Jurkat, Clone E6-1 (cell line): ENCODE measurements at regions not wholly inside any gene's neighbourhood (a gene's known extent, or its start where the extent isn't known, plus 50 kb on each side); places are given as distances from the start of the nearest gene placed in this dataset.
"Not testable (repeated sequence)": the region's sequence is repeated elsewhere in the genome, so short reads cannot be mapped to it uniquely, and the experiment has no call there.

Source experiments
- DNase-seq: peaks from one replicate; pipeline ENCODE4 v3.0.0-alpha.2; 2011; ENCODE audit warnings: low read depth, low spot score
- H3K4me3 ChIP-seq: 2 replicates; pipeline ENCODE4 v1.5.1; 2011; ENCODE audit warnings: mild to moderate bottlenecking, low read length, control low read depth, moderate library complexity

DNA sequence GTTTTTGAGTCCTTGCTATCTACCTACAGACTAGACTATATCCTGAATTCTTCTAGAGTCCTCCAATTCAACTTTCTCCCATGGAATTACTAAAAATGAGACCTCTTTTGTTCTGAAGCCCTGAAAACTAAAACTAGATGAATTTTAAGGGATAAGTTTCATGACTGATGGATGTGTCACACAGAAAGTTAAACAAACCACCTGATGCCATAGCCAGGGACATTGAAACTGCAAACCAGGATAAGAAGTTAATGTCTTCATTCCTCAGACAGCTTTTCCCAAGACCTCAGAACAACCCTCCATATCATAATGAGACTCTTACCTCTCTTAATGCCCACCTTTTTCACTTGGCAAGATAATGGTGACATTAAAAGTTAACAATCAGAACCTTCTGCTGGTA is 81.5 kb upstream of the PTPN13 start:
- no peak for DNase-seq
- H3K4me3 ChIP-seq = no peak overlapping the region

DNA sequence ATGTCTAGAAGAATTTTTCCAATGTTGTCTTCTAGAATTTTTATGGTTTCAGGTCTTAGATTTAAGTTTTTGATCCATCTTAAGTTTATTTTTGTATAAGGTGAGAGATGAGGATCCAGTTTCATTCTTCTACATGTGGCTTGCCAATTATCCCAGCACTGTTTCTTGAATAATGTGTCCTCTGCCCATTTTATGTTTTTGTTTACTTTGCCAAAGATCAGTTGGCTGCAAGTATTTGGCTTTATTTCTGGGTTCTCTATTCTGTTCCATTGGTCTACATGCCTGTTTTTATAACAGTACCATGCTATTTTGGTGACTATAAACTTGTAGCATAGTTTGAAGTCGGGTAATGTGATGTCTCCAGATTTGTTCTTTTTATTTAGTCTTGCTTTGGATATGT is 78.2 kb upstream of the PTPN13 start:
- H3K4me3 ChIP-seq, DNase-seq: not testable (repeated sequence)

DNA sequence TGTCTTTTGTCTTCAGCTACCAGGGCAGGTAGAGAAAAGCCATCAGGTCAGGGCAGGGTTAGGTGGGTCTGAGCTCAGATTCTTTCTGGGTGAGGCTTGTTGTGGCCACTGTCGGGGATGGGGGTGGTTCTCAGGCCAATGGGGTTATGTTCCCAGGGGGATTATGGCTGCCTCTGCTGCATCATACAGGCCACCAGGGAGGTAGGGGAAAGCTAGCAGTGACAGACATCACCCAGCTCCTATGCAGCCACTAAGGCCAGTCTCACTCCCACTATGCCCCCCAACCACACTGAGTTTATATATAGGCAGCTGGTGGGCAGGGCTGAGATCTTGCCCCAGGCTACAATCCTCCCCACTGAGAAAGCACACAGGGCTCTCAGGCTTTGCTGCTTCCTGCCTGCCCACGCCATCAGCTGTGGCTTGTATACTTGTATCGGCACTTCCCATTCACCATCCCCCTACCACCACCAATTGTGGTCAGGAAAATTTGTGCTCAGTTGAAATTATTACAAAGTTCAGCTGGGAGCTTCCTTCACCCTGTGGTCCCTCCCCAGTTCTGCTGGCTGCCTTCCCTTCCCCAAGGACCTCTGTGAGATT is 72.6 kb upstream of the PTPN13 start:
- no peak for DNase-seq

DNA sequence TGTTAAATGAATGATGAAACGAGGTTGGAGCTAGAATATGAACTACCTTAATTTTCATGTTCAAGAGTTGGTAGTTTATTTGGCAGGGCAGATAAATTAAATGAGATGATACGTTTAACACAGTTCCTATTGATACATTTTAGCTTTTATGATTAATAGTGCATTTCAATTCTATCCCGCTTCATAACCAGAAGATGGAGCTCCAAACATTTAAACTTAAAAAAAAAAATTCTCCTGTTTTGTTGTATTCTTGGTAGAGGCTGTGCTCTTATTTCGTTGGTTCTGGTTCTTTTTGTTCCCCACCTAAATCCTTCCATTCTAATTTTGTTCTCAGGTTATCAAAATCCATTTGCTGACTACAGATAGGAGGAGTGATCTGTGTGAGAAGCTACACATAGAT is 71.8 kb upstream of the PTPN13 start:
- DNase-seq = no peak
- H3K4me3 ChIP-seq = no peak overlapping the region

More for the DNA sequence above, 72.6 kb upstream of the PTPN13 start:
- no peak overlapping the region for H3K4me3 ChIP-seq

DNA sequence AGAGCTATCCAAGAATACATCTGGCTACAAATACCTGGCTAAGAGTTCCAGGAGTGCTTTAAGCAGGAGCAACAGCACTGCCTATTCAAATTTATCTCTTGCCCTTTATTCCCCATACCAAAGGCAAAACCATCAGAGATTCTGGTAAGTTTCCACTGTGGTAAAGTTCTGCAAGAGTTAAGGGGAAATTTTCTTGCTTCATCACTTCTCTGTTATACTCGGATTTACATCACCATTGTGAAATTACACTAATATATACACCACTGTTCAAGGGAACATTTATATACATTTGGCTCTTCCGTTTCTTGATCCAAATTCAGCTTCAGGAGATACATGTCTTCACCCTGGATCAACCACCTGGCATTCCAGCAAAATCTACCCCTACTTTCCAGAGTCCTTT is 70.8 kb upstream of the PTPN13 start:
- no peak overlapping the region for H3K4me3 ChIP-seq
- DNase-seq = no peak

DNA sequence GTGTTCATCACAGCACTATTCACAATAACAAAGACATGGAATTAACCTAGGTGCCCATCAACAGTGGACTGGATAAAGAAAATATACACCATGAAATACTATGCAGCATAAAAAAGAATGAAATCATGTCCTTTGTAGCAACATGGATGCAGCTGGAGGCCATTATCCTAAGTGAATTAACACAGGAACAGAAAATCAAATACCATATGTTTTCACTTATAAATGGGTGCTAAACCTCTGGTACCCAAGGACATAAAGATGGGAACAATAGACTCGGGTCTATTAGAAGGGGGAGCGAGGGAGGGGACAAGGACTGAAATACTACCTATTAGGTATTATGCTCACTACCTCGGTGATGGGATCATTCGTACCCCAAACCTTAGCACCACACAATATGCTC is 66.4 kb upstream of the PTPN13 start:
- not testable (repeated sequence) for DNase-seq, H3K4me3 ChIP-seq

DNA sequence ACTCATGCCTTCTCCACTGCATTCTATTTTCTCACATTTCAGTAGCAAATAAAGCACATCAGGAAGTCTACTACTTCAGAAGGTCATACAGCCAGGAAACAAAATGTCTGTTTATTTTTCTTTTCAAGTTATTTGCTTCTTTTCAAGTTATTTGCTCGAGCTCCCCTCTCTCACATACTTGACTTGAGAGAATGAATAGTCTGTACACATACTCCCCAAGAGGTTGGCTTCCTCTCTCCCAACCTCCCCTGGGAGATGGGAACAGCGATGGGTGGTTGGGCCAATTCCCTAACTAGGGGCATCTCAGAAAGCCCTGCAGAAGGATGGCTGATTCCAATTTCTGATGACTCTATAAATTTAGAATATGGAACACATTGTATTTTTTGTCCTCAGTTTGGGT is 64.7 kb upstream of the PTPN13 start:
- DNase-seq = no peak

DNA sequence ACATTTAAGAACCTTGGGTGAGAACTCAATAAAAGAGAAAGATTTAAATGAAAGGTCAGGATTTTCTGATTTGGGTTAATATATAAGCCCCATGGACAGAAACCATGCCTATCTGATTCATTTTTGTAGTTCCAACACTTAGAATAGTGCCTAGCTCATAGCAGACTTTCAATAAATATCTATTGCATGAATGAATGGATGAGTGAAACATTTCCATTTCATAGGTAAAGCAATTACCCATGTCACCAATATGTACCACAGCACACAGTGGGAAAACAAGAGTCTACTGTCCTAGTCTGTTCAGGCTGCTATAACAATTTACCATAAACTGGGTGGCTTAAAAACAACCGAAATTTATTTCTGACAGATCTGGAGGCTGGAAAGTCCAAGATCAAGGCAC is 63.9 kb upstream of the PTPN13 start:
- DNase-seq = no peak
- H3K4me3 ChIP-seq = no peak overlapping the region

More for the DNA sequence above, 64.7 kb upstream of the PTPN13 start:
- H3K4me3 ChIP-seq = no peak overlapping the region

DNA sequence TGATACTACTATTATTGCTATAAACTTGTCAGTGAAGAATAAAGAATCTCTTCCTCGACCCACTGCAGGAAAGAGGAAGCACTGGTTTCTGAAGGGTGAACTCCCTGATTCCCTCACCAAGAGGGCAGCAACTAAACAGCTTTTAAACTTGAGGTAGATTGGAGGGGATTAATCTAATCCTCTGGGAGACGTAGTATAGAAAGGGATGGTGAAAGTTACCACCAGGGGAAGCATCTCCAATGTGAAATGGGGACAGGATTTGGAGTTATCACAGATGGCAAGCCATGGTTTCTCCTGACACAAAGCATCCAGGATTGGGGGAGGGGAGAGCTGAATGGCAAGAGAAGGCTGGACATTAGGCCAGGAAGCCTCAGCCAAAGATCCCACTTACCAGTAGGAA is 62.7 kb upstream of the PTPN13 start:
- DNase-seq = no peak
- H3K4me3 ChIP-seq = no peak overlapping the region

DNA sequence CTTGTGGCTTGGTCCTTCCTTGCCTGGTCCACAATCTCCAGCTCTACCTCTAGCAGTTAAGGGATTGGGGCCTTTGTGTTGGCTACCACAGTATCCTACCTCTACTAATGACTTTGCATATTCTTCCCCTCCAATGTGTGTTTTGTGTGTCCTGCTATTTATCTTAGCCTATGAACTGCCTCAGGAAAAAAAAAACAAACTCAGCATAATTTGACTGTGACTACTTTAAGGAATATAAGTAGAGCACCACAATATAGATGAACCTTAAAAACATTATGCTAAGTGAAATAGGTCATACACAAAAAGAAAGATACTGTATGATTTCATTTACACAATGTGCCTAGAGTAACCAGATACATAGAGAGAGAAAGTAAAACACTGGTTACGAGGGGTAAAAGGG is 61.3 kb upstream of the PTPN13 start:
- DNase-seq = no peak
- H3K4me3 ChIP-seq = no peak overlapping the region

DNA sequence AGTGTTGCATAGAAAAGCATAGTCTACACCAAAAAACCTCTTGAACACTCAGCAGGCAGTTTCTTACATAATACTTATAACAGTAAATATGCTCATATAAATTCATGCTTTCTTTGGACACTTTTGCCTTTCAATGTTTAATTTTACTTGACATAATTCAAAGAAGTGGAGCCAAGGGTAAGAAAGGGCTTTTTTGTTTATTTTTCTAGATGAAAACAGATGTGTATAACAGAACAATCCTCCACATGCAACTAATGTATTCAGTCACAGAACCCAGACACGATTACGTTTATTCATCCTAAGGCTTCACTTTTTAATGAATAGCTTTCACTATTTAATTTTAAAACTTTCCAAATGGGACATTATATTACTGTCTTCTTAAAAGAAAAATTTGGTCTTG is 58.0 kb upstream of the PTPN13 start:
- H3K4me3 ChIP-seq = no peak overlapping the region
- DNase-seq = no peak

DNA sequence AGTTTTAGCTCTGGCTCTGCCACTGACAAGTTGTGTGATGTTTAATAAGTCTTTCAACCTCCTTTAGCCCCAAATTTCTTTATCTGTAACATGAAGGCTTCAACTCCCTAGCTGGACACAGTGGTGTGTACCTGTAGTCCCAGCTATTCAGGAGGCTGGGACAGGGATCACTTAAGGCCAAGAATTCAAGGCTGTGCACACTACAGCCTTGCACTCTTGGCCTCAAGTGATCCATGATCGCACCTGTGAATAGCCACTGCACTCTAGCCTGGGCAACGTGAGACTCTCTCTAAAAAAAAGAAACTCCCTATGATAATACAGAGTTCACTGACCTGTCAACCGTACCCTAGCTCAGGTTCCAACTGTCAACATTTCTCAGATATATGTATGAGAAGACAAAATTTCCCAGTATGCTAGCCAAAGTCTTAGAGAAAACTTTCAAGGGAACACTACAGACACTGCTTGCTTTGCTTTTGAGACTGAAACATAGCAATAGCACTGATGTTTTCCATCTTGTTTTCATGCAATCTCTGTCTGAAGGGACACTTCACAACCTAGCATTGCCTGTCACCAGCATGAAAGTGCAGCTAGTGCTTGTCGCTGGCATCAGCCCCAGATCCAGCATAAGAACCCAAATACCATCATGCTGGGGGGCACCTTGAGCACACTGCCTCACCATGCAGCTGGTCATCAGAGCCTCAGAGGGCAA is 51.6 kb upstream of the PTPN13 start:
- no peak overlapping the region for H3K4me3 ChIP-seq
- DNase-seq = no peak

DNA sequence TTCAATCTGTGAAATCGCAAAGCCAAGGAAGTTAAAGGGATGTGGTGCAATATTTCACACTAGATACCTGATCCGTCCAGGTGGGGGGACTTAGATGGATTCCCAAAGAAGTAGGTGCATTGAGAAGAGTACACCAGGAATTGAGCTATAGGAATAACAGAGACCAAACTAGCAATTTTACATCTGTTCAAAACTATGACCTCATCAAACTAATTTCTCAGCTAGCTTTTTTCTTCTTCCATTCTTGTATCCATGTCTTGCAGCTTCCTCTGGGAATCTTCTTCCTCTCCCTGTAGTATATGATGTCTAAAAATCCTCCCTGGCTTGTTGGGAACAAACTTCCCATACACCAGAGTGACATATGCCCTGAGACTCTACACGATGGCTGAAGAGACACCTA is 51.0 kb upstream of the PTPN13 start:
- DNase-seq = no peak
- no peak overlapping the region for H3K4me3 ChIP-seq

DNA sequence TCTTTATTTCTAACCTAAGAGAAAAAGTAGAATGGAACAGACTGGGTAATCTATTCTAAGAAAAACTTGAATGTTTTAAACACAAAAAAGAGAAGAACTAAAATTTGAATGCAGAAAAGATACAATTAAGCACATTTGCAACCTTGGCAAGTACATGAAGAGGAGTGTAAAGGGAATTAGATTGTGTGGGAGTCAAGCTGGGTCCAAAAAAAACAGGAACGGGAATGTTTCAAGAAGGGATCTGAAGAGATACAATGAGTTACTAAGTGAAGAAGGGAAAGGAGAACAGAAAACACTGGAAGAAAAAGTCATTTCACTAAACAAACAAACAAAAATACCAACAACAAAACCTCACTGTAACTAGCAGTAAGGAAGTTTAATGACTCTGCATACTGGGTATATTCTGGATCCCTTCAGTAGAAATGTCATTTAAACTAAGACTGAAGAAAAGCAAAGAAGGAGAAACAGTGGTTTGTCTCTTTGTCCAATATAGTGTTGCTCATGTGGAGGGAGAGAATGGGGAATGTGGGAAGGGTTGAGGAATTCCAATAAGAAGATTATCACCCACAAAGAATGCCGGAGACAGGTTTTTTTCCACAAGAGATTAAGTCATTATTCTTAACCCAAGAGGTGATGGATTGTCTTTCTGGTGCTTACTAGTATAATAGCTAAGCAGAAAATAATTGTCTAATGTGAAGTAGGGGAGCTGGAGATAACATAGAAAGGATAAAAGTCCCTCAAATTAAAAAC is 50.4 kb upstream of the PTPN13 start:
- no peak overlapping the region for H3K4me3 ChIP-seq
- no peak for DNase-seq

DNA sequence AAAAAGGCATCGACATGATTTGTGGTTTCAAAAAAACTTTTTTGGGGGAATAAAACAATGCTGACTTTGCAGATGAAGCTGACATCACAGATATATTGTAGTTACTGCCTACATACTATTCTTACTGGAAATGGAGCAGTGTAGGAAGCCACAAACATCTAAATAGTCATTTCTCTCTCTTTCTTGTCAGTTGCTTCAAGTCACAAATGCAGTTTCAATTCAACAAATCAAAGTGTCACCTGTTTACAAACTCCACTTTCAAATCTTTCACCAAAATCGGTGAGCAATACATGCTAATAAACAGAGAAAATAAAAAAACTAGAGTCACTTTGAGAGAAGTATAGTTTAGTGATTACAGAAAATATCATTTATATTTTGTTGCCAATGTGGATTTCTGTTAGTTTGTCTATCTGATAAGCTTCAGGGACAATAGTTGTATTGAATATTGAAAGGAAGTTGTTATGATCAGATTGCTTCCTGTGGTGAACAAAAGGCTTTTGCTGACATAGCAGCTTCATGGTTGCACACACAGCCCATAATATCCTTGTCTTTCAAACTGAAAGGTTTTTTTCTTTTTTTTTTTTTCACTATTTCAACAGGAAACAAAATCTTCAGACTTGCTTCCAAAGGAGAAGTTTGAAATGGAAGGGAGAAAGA is 49.7 kb upstream of the PTPN13 start:
- DNase-seq = no peak

More for the DNA sequence above, 49.7 kb upstream of the PTPN13 start:
- no peak overlapping the region for H3K4me3 ChIP-seq
